HEK293 (cell line): ENCODE measurements at regions not wholly inside any gene's neighbourhood (a gene's known extent, or its start where the extent isn't known, plus 50 kb on each side); places are given as distances from the start of the nearest gene placed in this dataset.

Experiments used
- CTCF ChIP-seq: fragments of 450-650 bp; formaldehyde crosslinking; IDR thresholded peaks from 2 replicates; pipeline ENCODE4 v1.5.1; 2016; ENCODE audit warnings: missing biosample characterization, missing genetic modification characterization
- KLF16 ChIP-seq: fragments of 450-650 bp; formaldehyde crosslinking; IDR thresholded peaks from 2 replicates; pipeline ENCODE4 v1.5.1; 2017; ENCODE audit warnings: missing biosample characterization, missing genetic modification characterization
- OSR2 ChIP-seq: fragments of 450-650 bp; formaldehyde crosslinking; IDR thresholded peaks from 2 replicates; pipeline ENCODE4 v1.5.1; 2016; ENCODE audit warnings: missing biosample characterization, missing genetic modification characterization
- RBAK ChIP-seq: fragments of 450-650 bp; formaldehyde crosslinking; IDR thresholded peaks from 2 replicates; pipeline ENCODE4 v1.5.1; 2016; ENCODE audit warnings: missing biosample characterization, missing genetic modification characterization
- ZBTB8A ChIP-seq: fragments of 450-650 bp; formaldehyde crosslinking; IDR thresholded peaks from 2 replicates; pipeline ENCODE4 v1.5.1; 2016; ENCODE audit warnings: missing biosample characterization, missing genetic modification characterization
- ZNF140 ChIP-seq: fragments of 450-650 bp; formaldehyde crosslinking; IDR thresholded peaks from 2 replicates; pipeline ENCODE4 v1.5.1; 2016; ENCODE audit warnings: missing biosample characterization, missing genetic modification characterization
- ZNF146 ChIP-seq: fragments of 450-650 bp; formaldehyde crosslinking; IDR thresholded peaks from 2 replicates; pipeline ENCODE4 v1.5.1; 2016; ENCODE audit warnings: missing biosample characterization, missing genetic modification characterization
- ZNF211 ChIP-seq: fragments of 450-650 bp; formaldehyde crosslinking; IDR thresholded peaks from 2 replicates; pipeline ENCODE4 v1.5.1; 2016; ENCODE audit warnings: low read depth, missing biosample characterization, missing genetic modification characterization
- ZNF274 ChIP-seq, 2 experiments: fragments of 200-500 bp in 1 of 2; fragments of 450-650 bp in 1 of 2; sonication (Bioruptor generic) in 1 of 2; formaldehyde crosslinking in 1 of 2; IDR thresholded peaks; 2 replicates each; pipeline versions ENCODE4 v1.5.1 to v1.6.1; 2014 to 2016; ENCODE audit warnings: borderline replicate concordance in 1 of 2, inconsistent platforms in 1 of 2, low read length in 1 of 2, missing biosample characterization in 1 of 2, missing genetic modification characterization in 1 of 2
- ZNF398 ChIP-seq: fragments of 450-650 bp; formaldehyde crosslinking; IDR thresholded peaks from 2 replicates; pipeline ENCODE4 v1.5.1; 2017; ENCODE audit warnings: missing biosample characterization, missing genetic modification characterization
- ZNF416 ChIP-seq: fragments of 450-650 bp; formaldehyde crosslinking; IDR thresholded peaks from 2 replicates; pipeline ENCODE4 v1.5.1; 2016; ENCODE audit warnings: missing biosample characterization, missing genetic modification characterization
- ZNF670 ChIP-seq: fragments of 450-650 bp; formaldehyde crosslinking; IDR thresholded peaks from 2 replicates; pipeline ENCODE4 v1.5.1; 2016; ENCODE audit warnings: missing biosample characterization, missing genetic modification characterization, low read depth
- ZNF830 ChIP-seq: fragments of 450-650 bp; IDR thresholded peaks from 2 replicates; pipeline ENCODE4 v1.5.0; 2018; ENCODE audit warnings: missing biosample characterization, missing genetic modification characterization, low read depth, mild to moderate bottlenecking, moderate library complexity

GRCh38 chr4:123939621-123940020, 543.0 kb downstream of the SPRY1 start:
- TF ChIP-seq ZNF146 (tag by site-specific recombination) (no peak), CTCF (tag by site-specific recombination) (no peak), RBAK (tag by site-specific recombination) (no peak), ZNF274 (IDR thresholded peaks at IDR 0.05; ENCODE audit: low read length) (no peak), ZNF274 (tag by site-specific recombination; IDR thresholded peaks at IDR 0.05; ENCODE audit: borderline replicate concordance) (no peak), OSR2 (tag by site-specific recombination) (no peak), KLF16 (tag by site-specific recombination) (no peak), ZNF830 (tag by site-specific recombination) (no peak), ZNF416 (tag by site-specific recombination) (no peak), ZNF211 (no peak), ZNF140 (tag by site-specific recombination) (no peak), ZNF398 (tag by site-specific recombination) (no peak), ZBTB8A (tag by site-specific recombination) (no peak), ZNF670 (tag by site-specific recombination) (no peak)
